ENCODE measurements at regions not wholly inside any gene's neighbourhood (a gene's known extent, or its start where the extent isn't known, plus 50 kb on each side); places are given as distances from the start of the nearest gene placed in this dataset.
"Not testable (repeated sequence)": the region's sequence is repeated elsewhere in the genome, so short reads cannot be mapped to it uniquely, and the experiment has no call there.

- H3K4me3 ChIP-seq (ENCODE audit: low read length in 2 of 2) = no peak overlapping the region
- H3K27ac ChIP-seq (ENCODE audit: low read length) = no peak overlapping the region
- no peaks in the 10 kb centered on the region for H3K27me3 ChIP-seq (ENCODE audit: control insufficient read depth in 1 of 2, insufficient read depth in 2 of 2, low read length in 2 of 2)
- H3K4me1 ChIP-seq (ENCODE audit: control insufficient read depth, insufficient read depth, low read length) = no peaks in the 10 kb centered on the region
- peaks cover 3 to 9% of the 10 kb centered on the region in 2 donors for H3K9me3 ChIP-seq (ENCODE audit: control insufficient read depth in 2 of 2, low read length in 2 of 2)
- H3K36me3 ChIP-seq (ENCODE audit: control insufficient read depth in 2 of 2, insufficient read depth in 2 of 2, low read length in 2 of 2) = no peaks in the 10 kb centered on the region
- H3K9ac ChIP-seq (ENCODE audit: low read length in 2 of 2) = no peak overlapping the region
Measured at GRCh38 chr6:9841886-9842725, 572.8 kb downstream of the TFAP2A start.

DNA sequence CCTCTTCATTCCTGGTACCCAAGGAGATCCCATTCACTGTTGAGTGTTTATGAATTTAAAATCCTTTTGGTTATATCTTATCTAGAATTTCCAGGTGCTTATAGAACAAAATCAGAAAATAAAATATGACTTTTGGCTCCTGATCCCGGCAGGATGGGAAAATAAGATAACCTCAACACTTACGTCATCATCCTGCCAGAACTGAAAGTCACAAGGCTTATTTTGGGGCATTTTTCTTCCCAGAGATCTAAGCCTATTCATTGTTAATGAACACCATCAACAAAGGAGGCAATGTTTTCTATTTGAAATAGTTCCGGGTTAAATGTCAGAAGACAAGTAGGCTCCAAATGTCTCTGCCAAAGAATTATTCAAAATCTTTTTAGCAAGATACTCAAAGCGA lies 580.6 kb downstream of the TFAP2A start:
- Histone ChIP-seq H3K9ac (ENCODE audit: low read length in 2 of 2) (no peak overlapping the region), H3K4me3 (ENCODE audit: low read length in 2 of 2) (no peak overlapping the region), H3K4me1 (ENCODE audit: control insufficient read depth, insufficient read depth, low read length) (no peaks in the 10 kb centered on the region), H3K36me3 (ENCODE audit: control insufficient read depth in 2 of 2, insufficient read depth in 2 of 2, low read length in 2 of 2) (no peaks in the 10 kb centered on the region), H3K27me3 (ENCODE audit: control insufficient read depth in 1 of 2, insufficient read depth in 2 of 2, low read length in 2 of 2) (no peaks in the 10 kb centered on the region), H3K27ac (ENCODE audit: low read length) (no peak overlapping the region), H3K9me3 (ENCODE audit: control insufficient read depth in 2 of 2, low read length in 2 of 2) (no peaks in the 10 kb centered on the region)

- H3K36me3 ChIP-seq (ENCODE audit: control insufficient read depth in 2 of 2, insufficient read depth in 2 of 2, low read length in 2 of 2) = no peaks in the 10 kb centered on the region
- H3K4me1 ChIP-seq (ENCODE audit: control insufficient read depth, insufficient read depth, low read length) = no peaks in the 10 kb centered on the region
- H3K27me3 ChIP-seq (ENCODE audit: control insufficient read depth in 1 of 2, insufficient read depth in 2 of 2, low read length in 2 of 2) = no peaks in the 10 kb centered on the region
- no peak overlapping the region for H3K9ac ChIP-seq (ENCODE audit: low read length in 2 of 2)
- no peak overlapping the region for H3K27ac ChIP-seq (ENCODE audit: low read length)
- no peak overlapping the region for H3K4me3 ChIP-seq (ENCODE audit: low read length in 2 of 2)
- H3K9me3 ChIP-seq (ENCODE audit: control insufficient read depth in 2 of 2, low read length in 2 of 2) = no peaks in the 10 kb centered on the region
Measured at GRCh38 chr6:9831783-9832182, 583.1 kb downstream of the TFAP2A start.

- H3K27me3 ChIP-seq (ENCODE audit: control insufficient read depth in 1 of 2, insufficient read depth in 2 of 2, low read length in 2 of 2) = no peaks in the 10 kb centered on the region
Measured at GRCh38 chr6:9830808-9831207, 584.1 kb downstream of the TFAP2A start.

GRCh38 chr6:9825526-9825925 lies 589.3 kb downstream of the TFAP2A start:
- no peaks in the 10 kb centered on the region for H3K9me3 ChIP-seq (ENCODE audit: control insufficient read depth in 2 of 2, low read length in 2 of 2)
- no peaks in the 10 kb centered on the region for H3K36me3 ChIP-seq (ENCODE audit: control insufficient read depth in 2 of 2, insufficient read depth in 2 of 2, low read length in 2 of 2)
- no peak overlapping the region for H3K9ac ChIP-seq (ENCODE audit: low read length in 2 of 2)
- no peaks in the 10 kb centered on the region for H3K27me3 ChIP-seq (ENCODE audit: control insufficient read depth in 1 of 2, insufficient read depth in 2 of 2, low read length in 2 of 2)
- no peaks in the 10 kb centered on the region for H3K4me1 ChIP-seq (ENCODE audit: control insufficient read depth, insufficient read depth, low read length)
- no peak overlapping the region for H3K27ac ChIP-seq (ENCODE audit: low read length)
- H3K4me3 ChIP-seq (ENCODE audit: low read length in 2 of 2) = no peak overlapping the region

More at GRCh38 chr6:9830808-9831207, 584.1 kb downstream of the TFAP2A start:
- H3K9me3 ChIP-seq (ENCODE audit: control insufficient read depth in 2 of 2, low read length in 2 of 2) = no peaks in the 10 kb centered on the region
- no peaks in the 10 kb centered on the region for H3K36me3 ChIP-seq (ENCODE audit: control insufficient read depth in 2 of 2, insufficient read depth in 2 of 2, low read length in 2 of 2)
- H3K4me1 ChIP-seq (ENCODE audit: control insufficient read depth, insufficient read depth, low read length) = no peaks in the 10 kb centered on the region
- no peak overlapping the region for H3K4me3 ChIP-seq (ENCODE audit: low read length in 2 of 2)
- H3K27ac ChIP-seq (ENCODE audit: low read length) = no peak overlapping the region
- H3K9ac ChIP-seq (ENCODE audit: low read length in 2 of 2) = no peak overlapping the region

GRCh38 chr6:9810727-9811126 lies 604.1 kb downstream of the TFAP2A start:
- not testable (repeated sequence) for H3K27me3 ChIP-seq (ENCODE audit: control insufficient read depth in 1 of 2, insufficient read depth in 2 of 2, low read length in 2 of 2); H3K9ac ChIP-seq (ENCODE audit: low read length in 2 of 2); H3K4me1 ChIP-seq (ENCODE audit: control insufficient read depth, insufficient read depth, low read length); H3K9me3 ChIP-seq (ENCODE audit: control insufficient read depth in 2 of 2, low read length in 2 of 2); H3K4me3 ChIP-seq (ENCODE audit: low read length in 2 of 2); H3K27ac ChIP-seq (ENCODE audit: low read length); H3K36me3 ChIP-seq (ENCODE audit: control insufficient read depth in 2 of 2, insufficient read depth in 2 of 2, low read length in 2 of 2)

DNA sequence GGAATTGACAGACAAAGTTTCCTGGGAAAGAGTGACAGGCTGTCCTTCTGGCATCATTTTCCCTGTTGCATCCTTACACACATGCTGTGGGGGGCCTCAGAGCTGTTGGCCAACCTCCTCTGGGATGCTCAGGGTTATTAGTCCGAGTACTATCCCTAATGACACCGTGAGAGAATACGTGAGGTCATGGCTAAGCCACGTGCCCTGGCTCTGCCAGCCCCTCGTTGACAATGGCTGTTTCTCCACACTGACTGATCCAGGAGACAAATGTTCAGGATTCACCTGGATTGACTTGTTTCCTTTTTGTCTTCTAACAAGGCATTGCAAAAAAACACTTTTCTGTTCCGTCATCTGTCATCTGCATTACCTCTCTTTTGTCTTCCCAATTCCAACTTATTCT lies 604.6 kb downstream of the TFAP2A start:
- Histone ChIP-seq H3K27me3 (ENCODE audit: control insufficient read depth in 1 of 2, insufficient read depth in 2 of 2, low read length in 2 of 2) (no peaks in the 10 kb centered on the region), H3K4me3 (ENCODE audit: low read length in 2 of 2) (no peak overlapping the region), H3K4me1 (ENCODE audit: control insufficient read depth, insufficient read depth, low read length) (no peaks in the 10 kb centered on the region)

GRCh38 chr6:9806195-9806594 lies 608.7 kb downstream of the TFAP2A start:
- H3K4me1 ChIP-seq (ENCODE audit: control insufficient read depth, insufficient read depth, low read length) = no peaks in the 10 kb centered on the region
- H3K9me3 ChIP-seq (ENCODE audit: control insufficient read depth in 2 of 2, low read length in 2 of 2) = peaks cover 0 to 4% of the 10 kb centered on the region in 2 donors
- H3K27me3 ChIP-seq (ENCODE audit: control insufficient read depth in 1 of 2, insufficient read depth in 2 of 2, low read length in 2 of 2) = no peaks in the 10 kb centered on the region
- H3K4me3 ChIP-seq (ENCODE audit: low read length in 2 of 2) = no peak overlapping the region
- H3K9ac ChIP-seq (ENCODE audit: low read length in 2 of 2) = no peak overlapping the region
- no peaks in the 10 kb centered on the region for H3K36me3 ChIP-seq (ENCODE audit: control insufficient read depth in 2 of 2, insufficient read depth in 2 of 2, low read length in 2 of 2)
- no peak overlapping the region for H3K27ac ChIP-seq (ENCODE audit: low read length)

More for the DNA sequence above, 604.6 kb downstream of the TFAP2A start:
- no peaks in the 10 kb centered on the region for H3K36me3 ChIP-seq (ENCODE audit: control insufficient read depth in 2 of 2, insufficient read depth in 2 of 2, low read length in 2 of 2)
- H3K9me3 ChIP-seq (ENCODE audit: control insufficient read depth in 2 of 2, low read length in 2 of 2) = no peaks in the 10 kb centered on the region
- H3K9ac ChIP-seq (ENCODE audit: low read length in 2 of 2) = no peak overlapping the region
- H3K27ac ChIP-seq (ENCODE audit: low read length) = no peak overlapping the region

DNA sequence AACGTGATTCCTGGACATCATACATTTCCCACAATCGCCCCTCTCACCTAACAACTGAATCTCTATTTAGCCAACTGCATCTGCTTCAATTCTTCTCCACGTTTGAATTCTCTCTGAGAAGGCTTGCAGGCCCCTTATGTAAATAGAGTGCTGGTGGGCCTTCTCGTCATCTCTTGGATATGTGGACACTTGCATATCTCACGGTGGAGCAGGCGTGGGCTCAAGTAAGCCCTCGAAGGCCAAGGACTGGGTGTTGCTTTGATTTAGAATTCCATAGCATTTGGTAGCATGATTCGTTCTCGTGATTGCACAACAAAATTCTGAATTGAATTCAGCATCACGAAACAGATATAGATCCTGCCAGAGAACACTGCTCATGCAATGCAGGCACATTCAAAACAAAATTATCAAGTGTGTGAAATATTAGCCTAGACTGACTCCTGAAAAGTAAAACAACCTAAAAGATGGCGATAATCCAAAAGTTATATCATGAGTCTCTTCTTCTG lies 613.6 kb downstream of the TFAP2A start:
- Histone ChIP-seq H3K9ac (ENCODE audit: low read length in 2 of 2) (no peak overlapping the region), H3K4me3 (ENCODE audit: low read length in 2 of 2) (no peak overlapping the region), H3K27me3 (ENCODE audit: control insufficient read depth in 1 of 2, insufficient read depth in 2 of 2, low read length in 2 of 2) (no peaks in the 10 kb centered on the region), H3K27ac (ENCODE audit: low read length) (no peak overlapping the region), H3K9me3 (ENCODE audit: control insufficient read depth in 2 of 2, low read length in 2 of 2) (peaks cover 0 to 4% of the 10 kb centered on the region in 2 donors), H3K36me3 (ENCODE audit: control insufficient read depth in 2 of 2, insufficient read depth in 2 of 2, low read length in 2 of 2) (no peaks in the 10 kb centered on the region), H3K4me1 (ENCODE audit: control insufficient read depth, insufficient read depth, low read length) (no peaks in the 10 kb centered on the region)

DNA sequence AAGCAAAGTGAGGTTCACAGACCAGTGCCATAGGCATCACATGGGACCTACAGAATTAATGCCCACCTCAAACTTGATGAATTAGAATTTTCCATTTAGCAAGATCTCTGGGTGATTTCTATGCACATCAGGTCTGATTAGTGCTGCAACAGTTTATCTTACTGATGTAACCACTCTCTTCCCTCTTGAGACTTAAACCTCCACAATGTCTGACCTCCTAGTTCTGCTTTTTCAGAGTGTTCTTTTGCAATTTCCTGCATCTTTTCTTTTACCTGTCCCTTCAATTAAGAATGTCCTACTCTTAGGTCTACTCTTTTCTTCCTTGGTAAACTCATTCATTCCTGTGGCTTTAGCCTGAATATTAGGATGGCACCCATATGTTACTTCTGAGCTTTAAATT lies 615.3 kb downstream of the TFAP2A start:
- Histone ChIP-seq H3K27me3 (ENCODE audit: control insufficient read depth in 1 of 2, insufficient read depth in 2 of 2, low read length in 2 of 2) (no peaks in the 10 kb centered on the region), H3K4me3 (ENCODE audit: low read length in 2 of 2) (no peak overlapping the region), H3K9me3 (ENCODE audit: control insufficient read depth in 2 of 2, low read length in 2 of 2) (peaks cover 0 to 4% of the 10 kb centered on the region in 2 donors), H3K9ac (ENCODE audit: low read length in 2 of 2) (no peak overlapping the region), H3K36me3 (ENCODE audit: control insufficient read depth in 2 of 2, insufficient read depth in 2 of 2, low read length in 2 of 2) (no peaks in the 10 kb centered on the region), H3K27ac (ENCODE audit: low read length) (no peak overlapping the region), H3K4me1 (ENCODE audit: control insufficient read depth, insufficient read depth, low read length) (no peaks in the 10 kb centered on the region)

DNA sequence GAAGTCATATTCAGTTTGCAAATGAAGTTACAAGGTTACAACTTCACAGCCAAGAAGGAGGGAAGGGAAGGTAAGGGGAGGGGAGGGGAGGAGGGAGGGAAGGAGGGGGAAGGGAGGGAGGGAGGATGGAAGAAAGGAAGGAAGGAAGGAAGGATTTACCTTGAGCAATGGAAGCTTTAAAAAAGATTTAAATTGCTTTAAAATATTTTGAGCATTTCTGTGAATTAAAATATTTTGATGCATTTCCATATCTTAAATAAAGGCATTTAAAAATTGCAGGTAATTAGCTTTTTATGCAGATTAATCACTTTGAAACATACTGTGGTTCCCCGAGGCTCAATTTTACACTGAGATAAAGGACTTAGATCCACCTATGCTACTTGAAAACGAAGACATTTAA lies 618.0 kb downstream of the TFAP2A start:
- Histone ChIP-seq H3K36me3 (ENCODE audit: control insufficient read depth in 2 of 2, insufficient read depth in 2 of 2, low read length in 2 of 2) (no peaks in the 10 kb centered on the region), H3K9me3 (ENCODE audit: control insufficient read depth in 2 of 2, low read length in 2 of 2) (no peaks in the 10 kb centered on the region)

More for the DNA sequence above, 618.0 kb downstream of the TFAP2A start:
- Histone ChIP-seq H3K4me1 (ENCODE audit: control insufficient read depth, insufficient read depth, low read length) (no peaks in the 10 kb centered on the region), H3K27ac (ENCODE audit: low read length) (no peak overlapping the region), H3K27me3 (ENCODE audit: control insufficient read depth in 1 of 2, insufficient read depth in 2 of 2, low read length in 2 of 2) (no peaks in the 10 kb centered on the region), H3K4me3 (ENCODE audit: low read length in 2 of 2) (no peak overlapping the region), H3K9ac (ENCODE audit: low read length in 2 of 2) (no peak overlapping the region)

All from stomach smooth muscle (tissue), 2 donors.